Panc1 (cell line): ENCODE measurements at regions not wholly inside any gene's neighbourhood (a gene's known extent, or its start where the extent isn't known, plus 50 kb on each side); places are given as distances from the start of the nearest gene placed in this dataset.

Experiments
- ATAC-seq: fragments of 200-7000 bp; cut with Tn5 transposase; 2 replicates; pipeline ENCODE4 v1.9.1; 2020; ENCODE audit warnings: mild to moderate bottlenecking, moderate library complexity
- BruUV-seq: library from RNA; stranded (reverse); fragments of 400-500 nt; replicated peaks from 2 replicates; lab custom pipeline; 2021; lab: Mats Ljungman, UMichigan
- CTCF ChIA-PET: fragments of 300-600 bp; sonication (Branson Sonifier 250); formaldehyde crosslinking; loops from one replicate; lab custom pipeline; 2022; ENCODE audit warnings: antibody characterized with exemption; lab: Charles Lee
- POLR2A ChIA-PET: fragments of 300-600 bp; sonication (Branson Sonifier 250); formaldehyde crosslinking; loops from one replicate; lab custom pipeline; 2022; ENCODE audit warnings: antibody characterized with exemption; lab: Charles Lee
- DNase-seq: peaks from one replicate; pipeline ENCODE4 v3.0.0-alpha.2; 2010; ENCODE audit warnings: low read depth, low spot score
- H3K27ac ChIP-seq: 2 replicates; pipeline ENCODE4 v1.5.1; 2011; ENCODE audit warnings: mild to moderate bottlenecking, low read length, inconsistent platforms
- H3K27me3 ChIP-seq: fragments of 200-500 bp; sonication (Bioruptor generic); 2 replicates; pipeline ENCODE4 v1.6.0; 2014; ENCODE audit warnings: low read length, inconsistent platforms; ENCODE audit not compliant: control insufficient read depth, insufficient read depth
- H3K36me3 ChIP-seq: fragments of 200-500 bp; sonication (Bioruptor generic); 2 replicates; pipeline ENCODE4 v1.5.1; 2014; ENCODE audit warnings: inconsistent platforms, mild to moderate bottlenecking, low read length, moderate library complexity; ENCODE audit not compliant: control insufficient read depth, insufficient read depth
- H3K4me1 ChIP-seq: 2 replicates; pipeline ENCODE4 v1.5.1; 2011; ENCODE audit warnings: inconsistent platforms, mild to moderate bottlenecking, low read length, moderate library complexity; ENCODE audit not compliant: control insufficient read depth, insufficient read depth
- H3K4me3 ChIP-seq, 2 experiments: 2 replicates each; pipeline ENCODE4 v1.5.1; 2011 to 2012; ENCODE audit warnings: low read depth in 2 of 2, low read length in 2 of 2, mild to moderate bottlenecking in 2 of 2, inconsistent platforms in 1 of 2, moderate library complexity in 1 of 2
- H3K9me3 ChIP-seq: fragments of 200-500 bp; sonication (Bioruptor generic); 2 replicates; pipeline ENCODE4 v1.5.1; 2014; ENCODE audit warnings: low read depth, mild to moderate bottlenecking, inconsistent platforms, low read length, moderate library complexity; ENCODE audit not compliant: control insufficient read depth, insufficient read depth
- POLR2AphosphoS5 ChIP-seq: IDR thresholded peaks from 2 replicates; pipeline ENCODE4 v1.6.1; 2012; ENCODE audit warnings: mild to moderate bottlenecking, low read depth, low read length, moderate library complexity
- SIN3A ChIP-seq: IDR thresholded peaks from 2 replicates; pipeline ENCODE4 v1.6.1; 2012; ENCODE audit warnings: low read depth, mild to moderate bottlenecking, low read length, moderate library complexity, borderline replicate concordance; ENCODE audit not compliant: insufficient read depth
- TCF7L2 ChIP-seq: IDR thresholded peaks from 2 replicates; pipeline ENCODE4 v1.6.1; 2011; ENCODE audit warnings: mild to moderate bottlenecking, low read depth, low read length, inconsistent platforms
- in situ Hi-C: cut with HindIII; loops from 2 replicates; pipeline ENCODE4 v1.10.0; 2016; ENCODE audit warnings: low sequenced_read_pairs, low pct_unique_long_range_greater_than_20kb
- intact Hi-C: fragments of 100-400 bp; cut with micrococcal nuclease; formaldehyde crosslinking; loops from one replicate; pipeline ENCODE4 v1.10.0; 2022; ENCODE audit not compliant: unreplicated experiment
- TF ChIP-seq, protein P1 (sequence below), 2 experiments: IDR thresholded peaks; 2 replicates each; pipeline ENCODE4 v1.6.1; 2011 to 2012; ENCODE audit warnings: low read depth in 2 of 2, control low read depth in 1 of 2, low read length in 1 of 2, mild to moderate bottlenecking in 1 of 2, moderate library complexity in 1 of 2; ENCODE audit not compliant: insufficient read depth in 1 of 2
- TF ChIP-seq, protein P2 (sequence below): fragments of 450-650 bp; IDR thresholded peaks from 2 replicates; pipeline ENCODE4 v1.5.1; 2017; ENCODE audit warnings: mild to moderate bottlenecking

DNA sequence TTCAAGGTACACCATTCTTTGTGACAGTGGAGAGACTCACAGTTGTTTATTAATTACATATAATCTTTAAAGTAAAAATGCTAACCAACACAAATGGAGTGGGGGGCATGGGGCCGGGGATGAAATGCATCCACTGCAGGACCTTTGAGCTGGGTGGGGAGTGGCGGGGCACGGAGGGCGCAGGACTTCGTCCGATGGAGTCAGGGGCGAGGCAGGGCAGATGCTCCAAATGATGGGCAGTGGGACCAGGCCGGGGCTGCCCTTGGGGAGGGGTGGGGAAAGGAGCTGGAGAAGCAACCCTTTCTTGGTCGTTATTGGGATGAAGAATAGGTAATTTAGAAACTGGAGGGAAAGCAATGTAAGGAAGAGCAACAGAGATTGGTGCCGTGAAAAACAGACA lies 220.0 kb downstream of the TEX29 start:
- POLR2A ChIA-PET, result no interaction called here

DNA sequence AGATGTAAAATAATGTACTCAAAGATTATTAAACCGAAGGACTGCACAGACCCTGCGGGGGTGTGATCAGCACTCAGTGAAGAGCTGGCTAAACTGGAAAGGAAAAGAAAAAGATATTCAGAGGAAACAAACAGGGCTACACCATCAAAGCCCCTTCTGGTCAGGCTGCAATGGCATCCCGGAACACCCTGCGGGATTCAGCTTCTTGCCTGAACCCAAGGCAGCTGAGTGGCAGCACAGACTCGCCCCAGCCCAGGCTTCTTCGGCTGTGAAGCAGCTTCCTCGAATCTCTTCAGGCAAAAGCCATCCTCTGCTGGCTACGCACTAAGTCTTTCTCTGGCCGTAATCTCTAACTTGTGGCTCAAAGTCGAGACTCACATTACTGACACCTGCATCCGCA lies 220.9 kb downstream of the TEX29 start:
- no TSS peak for BruUV-seq
- TF ChIP-seq SIN3A (no peak), POLR2AphosphoS5 (no peak), TCF7L2 (no peak)
- TF ChIP-seq, protein P1, sequence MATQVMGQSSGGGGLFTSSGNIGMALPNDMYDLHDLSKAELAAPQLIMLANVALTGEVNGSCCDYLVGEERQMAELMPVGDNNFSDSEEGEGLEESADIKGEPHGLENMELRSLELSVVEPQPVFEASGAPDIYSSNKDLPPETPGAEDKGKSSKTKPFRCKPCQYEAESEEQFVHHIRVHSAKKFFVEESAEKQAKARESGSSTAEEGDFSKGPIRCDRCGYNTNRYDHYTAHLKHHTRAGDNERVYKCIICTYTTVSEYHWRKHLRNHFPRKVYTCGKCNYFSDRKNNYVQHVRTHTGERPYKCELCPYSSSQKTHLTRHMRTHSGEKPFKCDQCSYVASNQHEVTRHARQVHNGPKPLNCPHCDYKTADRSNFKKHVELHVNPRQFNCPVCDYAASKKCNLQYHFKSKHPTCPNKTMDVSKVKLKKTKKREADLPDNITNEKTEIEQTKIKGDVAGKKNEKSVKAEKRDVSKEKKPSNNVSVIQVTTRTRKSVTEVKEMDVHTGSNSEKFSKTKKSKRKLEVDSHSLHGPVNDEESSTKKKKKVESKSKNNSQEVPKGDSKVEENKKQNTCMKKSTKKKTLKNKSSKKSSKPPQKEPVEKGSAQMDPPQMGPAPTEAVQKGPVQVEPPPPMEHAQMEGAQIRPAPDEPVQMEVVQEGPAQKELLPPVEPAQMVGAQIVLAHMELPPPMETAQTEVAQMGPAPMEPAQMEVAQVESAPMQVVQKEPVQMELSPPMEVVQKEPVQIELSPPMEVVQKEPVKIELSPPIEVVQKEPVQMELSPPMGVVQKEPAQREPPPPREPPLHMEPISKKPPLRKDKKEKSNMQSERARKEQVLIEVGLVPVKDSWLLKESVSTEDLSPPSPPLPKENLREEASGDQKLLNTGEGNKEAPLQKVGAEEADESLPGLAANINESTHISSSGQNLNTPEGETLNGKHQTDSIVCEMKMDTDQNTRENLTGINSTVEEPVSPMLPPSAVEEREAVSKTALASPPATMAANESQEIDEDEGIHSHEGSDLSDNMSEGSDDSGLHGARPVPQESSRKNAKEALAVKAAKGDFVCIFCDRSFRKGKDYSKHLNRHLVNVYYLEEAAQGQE (IDR thresholded peaks at IDR 0.05; ENCODE audit: insufficient read depth in 1 of 2, low read depth in 2 of 2, low read length in 1 of 2), result no peak
- ChIA-PET POLR2A (no interaction called here), CTCF (no interaction called here)
- DNase-seq (no peak), ATAC-seq (no peak)
- in situ Hi-C loops (no loop called here), intact Hi-C loops (no loop called here)
- Histone ChIP-seq H3K4me3 (no peak overlapping the region), H3K36me3 (no peaks in the 10 kb centered on the region), H3K4me1 (no peaks in the 10 kb centered on the region), H3K27ac (no peak overlapping the region), H3K27me3 (no peaks in the 10 kb centered on the region; the same call in 1 of the 2 replicates), H3K9me3 (no peaks in the 10 kb centered on the region)

More for the DNA sequence above, 220.0 kb downstream of the TEX29 start:
- DNase-seq (no peak), ATAC-seq (no peak)
- H3K36me3 ChIP-seq, result no peaks in the 10 kb centered on the region
- H3K9me3 ChIP-seq, result no peaks in the 10 kb centered on the region
- peaks cover 2% of the 10 kb centered on the region; the same call in 1 of the 2 replicates for H3K27me3 ChIP-seq
- H3K4me1 ChIP-seq, result no peaks in the 10 kb centered on the region
- H3K4me3 ChIP-seq, result no peak overlapping the region
- TF ChIP-seq, protein P1 (IDR thresholded peaks at IDR 0.05; ENCODE audit: insufficient read depth in 1 of 2, low read depth in 2 of 2, low read length in 1 of 2), result no peak
- no peak for TF ChIP-seq TCF7L2
- no peak for TF ChIP-seq SIN3A
- TF ChIP-seq, protein P2, sequence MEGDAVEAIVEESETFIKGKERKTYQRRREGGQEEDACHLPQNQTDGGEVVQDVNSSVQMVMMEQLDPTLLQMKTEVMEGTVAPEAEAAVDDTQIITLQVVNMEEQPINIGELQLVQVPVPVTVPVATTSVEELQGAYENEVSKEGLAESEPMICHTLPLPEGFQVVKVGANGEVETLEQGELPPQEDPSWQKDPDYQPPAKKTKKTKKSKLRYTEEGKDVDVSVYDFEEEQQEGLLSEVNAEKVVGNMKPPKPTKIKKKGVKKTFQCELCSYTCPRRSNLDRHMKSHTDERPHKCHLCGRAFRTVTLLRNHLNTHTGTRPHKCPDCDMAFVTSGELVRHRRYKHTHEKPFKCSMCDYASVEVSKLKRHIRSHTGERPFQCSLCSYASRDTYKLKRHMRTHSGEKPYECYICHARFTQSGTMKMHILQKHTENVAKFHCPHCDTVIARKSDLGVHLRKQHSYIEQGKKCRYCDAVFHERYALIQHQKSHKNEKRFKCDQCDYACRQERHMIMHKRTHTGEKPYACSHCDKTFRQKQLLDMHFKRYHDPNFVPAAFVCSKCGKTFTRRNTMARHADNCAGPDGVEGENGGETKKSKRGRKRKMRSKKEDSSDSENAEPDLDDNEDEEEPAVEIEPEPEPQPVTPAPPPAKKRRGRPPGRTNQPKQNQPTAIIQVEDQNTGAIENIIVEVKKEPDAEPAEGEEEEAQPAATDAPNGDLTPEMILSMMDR, result no peak
- no peak for TF ChIP-seq POLR2AphosphoS5
- CTCF ChIA-PET, result no interaction called here
- in situ Hi-C loops, result no loop called here
- intact Hi-C loops, result no loop called here
- no TSS peak for BruUV-seq
- no peak overlapping the region for H3K27ac ChIP-seq
